HepG2 (cell line): ENCODE measurements at regions not wholly inside any gene's neighbourhood (a gene's known extent, or its start where the extent isn't known, plus 50 kb on each side); places are given as distances from the start of the nearest gene placed in this dataset.

ENCODE experiments used
- ATAC-seq: fragments of 200-7000 bp; cut with Tn5 transposase; 3 replicates; pipeline ENCODE4 v1.9.1; 2020; ENCODE audit warnings: mild to moderate bottlenecking, moderate library complexity
- BruUV-seq: library from RNA; stranded (reverse); fragments of 400-500 nt; replicated peaks from 2 replicates; lab custom pipeline; 2021; lab: Mats Ljungman, UMichigan
- CTCF ChIA-PET: fragments of 300-600 bp; formaldehyde crosslinking; extraction: SDS; loops from one replicate; lab custom pipeline; 2021; ENCODE audit warnings: low total read pairs, inconsistent platforms, low intra/inter-chr PET ratio; lab: Yijun Ruan, JAX
- POLR2A ChIA-PET: fragments of 350-600 bp; sonication (Branson Sonifier 250); formaldehyde crosslinking; loops from one replicate; lab custom pipeline; 2020; ENCODE audit warnings: antibody characterized with exemption, inconsistent platforms; lab: Yijun Ruan, JAX
- DNase-seq: peaks from one replicate; pipeline ENCODE4 v3.0.0-alpha.2; 2015; ENCODE audit warnings: low spot score
- FAIRE-seq: peaks from 3 replicates; lab custom pipeline; 2011; peaks lifted over from hg19 to GRCh38; lab: Jason Lieb, UNC
- H2AFZ ChIP-seq: one replicate; pipeline ENCODE4 v1.6.1; 2011; ENCODE audit warnings: low read length, inconsistent platforms
- H3K27ac ChIP-seq: fragments of 300-600 bp; 3 replicates; pipeline ENCODE4 v1.8.0; 2011; ENCODE audit warnings: mixed run types, mild to moderate bottlenecking, mixed read lengths, low read length, inconsistent platforms; ENCODE audit not compliant: insufficient read depth; ENCODE audit errors: extremely low read length
- H3K27me3 ChIP-seq, 2 experiments: fragments of 200-600 bp in 1 of 2; 2 replicates in 1 of 2; 3 replicates in 1 of 2; pipeline versions ENCODE4 v1.6.0 to v1.8.0; 2011; ENCODE audit warnings: low read length in 2 of 2, mild to moderate bottlenecking in 2 of 2, moderate library complexity in 2 of 2, inconsistent platforms in 1 of 2; ENCODE audit not compliant: insufficient read depth in 2 of 2, control insufficient read depth in 1 of 2
- H3K36me3 ChIP-seq, 2 experiments: fragments of 200-600 bp in 1 of 2; replicated peaks in 1 of 2; 2 replicates in 1 of 2; 3 replicates in 1 of 2; pipeline versions ENCODE4 v1.5.1 to v1.8.0; 2011; ENCODE audit warnings: low read length in 2 of 2, inconsistent platforms in 1 of 2; ENCODE audit not compliant: insufficient read depth in 2 of 2, control insufficient read depth in 1 of 2
- H3K4me1 ChIP-seq: 2 replicates; pipeline ENCODE4 v1.5.1; 2012; ENCODE audit warnings: low read length, inconsistent platforms; ENCODE audit not compliant: insufficient read depth
- H3K4me2 ChIP-seq: 2 replicates; pipeline ENCODE4 v1.6.0; 2011; ENCODE audit warnings: low read depth, low read length, inconsistent platforms
- H3K4me3 ChIP-seq, 3 experiments: fragments of 200-600 bp in 1 of 3; sonication (generic), shearing (Covaris generic) in 1 of 3; replicated peaks in 1 of 3; 2 replicates each; pipeline ENCODE4 v1.5.1; 2011 to 2016; ENCODE audit warnings: low read length in 3 of 3, inconsistent platforms in 2 of 3, low read depth in 2 of 3, mild to moderate bottlenecking in 2 of 3, control low read depth in 1 of 3, mixed read lengths in 1 of 3; ENCODE audit not compliant: insufficient read depth in 1 of 3
- H3K79me2 ChIP-seq: one replicate; pipeline ENCODE4 v1.6.1; 2011; ENCODE audit warnings: low read length, inconsistent platforms; ENCODE audit not compliant: insufficient read depth
- H3K9ac ChIP-seq: 2 replicates; pipeline ENCODE4 v1.6.0; 2011; ENCODE audit warnings: mild to moderate bottlenecking, low read depth, low read length, inconsistent platforms; ENCODE audit not compliant: insufficient read depth
- H3K9me3 ChIP-seq: 2 replicates; pipeline ENCODE4 v1.5.1; 2012; ENCODE audit warnings: mild to moderate bottlenecking, low read length
- H4K20me1 ChIP-seq: 2 replicates; pipeline ENCODE4 v1.6.0; 2011; ENCODE audit warnings: inconsistent platforms, mild to moderate bottlenecking, low read length, moderate library complexity; ENCODE audit not compliant: insufficient read depth
- AGO1 ChIP-seq: fragments of 200-400 bp; formaldehyde crosslinking; IDR thresholded peaks from 2 replicates; pipeline ENCODE4 v1.6.1; 2017; ENCODE audit warnings: mild to moderate bottlenecking, low read depth, low read length, moderate library complexity; ENCODE audit not compliant: poor library complexity, severe bottlenecking
- CTCF ChIP-seq: sonication (generic); formaldehyde crosslinking; IDR thresholded peaks from 2 replicates; pipeline ENCODE4 v1.5.0; 2020; ENCODE audit warnings: mild to moderate bottlenecking, missing genetic modification reagents, moderate library complexity
- FOSL2 ChIP-seq: sonication (generic); formaldehyde crosslinking; IDR thresholded peaks from 2 replicates; pipeline ENCODE4 v1.4.0; 2020; ENCODE audit warnings: missing genetic modification reagents
- HMGXB4 ChIP-seq, 2 experiments: sonication (generic) in 1 of 2; formaldehyde crosslinking in 1 of 2; IDR thresholded peaks; 2 replicates each; pipeline versions ENCODE4 v1.4.0 to v1.6.1; 2018 to 2020; ENCODE audit warnings: missing genetic modification reagents in 2 of 2, borderline replicate concordance in 1 of 2, low read depth in 1 of 2, mild to moderate bottlenecking in 1 of 2, missing biosample characterization in 1 of 2
- IRF9 ChIP-seq: sonication (generic); formaldehyde crosslinking; IDR thresholded peaks from 2 replicates; pipeline ENCODE4 v1.8.0; 2022; ENCODE audit warnings: missing genetic modification reagents, mild to moderate bottlenecking, borderline replicate concordance
- JUNB ChIP-seq: sonication (generic); formaldehyde crosslinking; IDR thresholded peaks from 2 replicates; pipeline ENCODE4 v1.8.0; 2022; ENCODE audit warnings: missing genetic modification reagents, mild to moderate bottlenecking, borderline replicate concordance
- NFE2L1 ChIP-seq: sonication (generic); formaldehyde crosslinking; IDR thresholded peaks from 2 replicates; pipeline ENCODE4 v1.4.0; 2020; ENCODE audit warnings: missing genetic modification reagents, mild to moderate bottlenecking, borderline replicate concordance
- NKX3-1 ChIP-seq: sonication (generic); formaldehyde crosslinking; IDR thresholded peaks from 2 replicates; pipeline ENCODE4 v1.5.0; 2020; ENCODE audit warnings: missing genetic modification reagents
- PCBP1 ChIP-seq: fragments of 200-400 bp; formaldehyde crosslinking; IDR thresholded peaks from 2 replicates; pipeline ENCODE4 v1.6.1; 2017; ENCODE audit warnings: mild to moderate bottlenecking, low read depth, low read length, borderline replicate concordance
- STAG1 ChIP-seq: sonication (generic); formaldehyde crosslinking; IDR thresholded peaks from 2 replicates; pipeline ENCODE4 v1.4.0; 2020; ENCODE audit warnings: missing genetic modification reagents
- ZNF253 ChIP-seq: sonication (generic); formaldehyde crosslinking; IDR thresholded peaks from 2 replicates; pipeline ENCODE4 v1.8.0; 2022; ENCODE audit warnings: mild to moderate bottlenecking, missing genetic modification reagents, borderline replicate concordance
- ZNF570 ChIP-seq: sonication (generic); formaldehyde crosslinking; IDR thresholded peaks from 2 replicates; pipeline ENCODE4 v1.4.0; 2020; ENCODE audit warnings: mild to moderate bottlenecking, missing genetic modification reagents, borderline replicate concordance
- ZNF850 ChIP-seq: sonication (generic); formaldehyde crosslinking; conservative IDR thresholded peaks from 2 replicates; pipeline ENCODE4 v1.9.0; 2021; ENCODE audit warnings: mild to moderate bottlenecking, missing genetic modification reagents
- WGBS: methylation state at CpG from one replicate; pipeline ENCODE4 v1.1.6; 2017; ENCODE audit warnings: low lambda C conversion rate; 5-methylcytosine and 5-hydroxymethylcytosine counted together
- in situ Hi-C: cut with HindIII; loops from 2 replicates; pipeline ENCODE4 v1.10.0; 2017; ENCODE audit warnings: low pct_unique_long_range_greater_than_20kb; ENCODE audit not compliant: extremely low pct_ligation_motif_present
- intact Hi-C: fragments of 100-400 bp; cut with micrococcal nuclease; formaldehyde crosslinking; loops from one replicate; pipeline ENCODE4 v1.10.0; 2022; ENCODE audit not compliant: unreplicated experiment

GRCh38 chr2:235433860-235434259 is 60.0 kb upstream of the AGAP1 start:
- H3K79me2 ChIP-seq: no peaks in the 10 kb centered on the region
- DNase-seq (peak; percentile 10), FAIRE-seq (no peak), ATAC-seq (no peak; the same call in 2 of the 3 replicates)
- no peak overlapping the region for H3K4me3 ChIP-seq
- intact Hi-C loops (no loop called here), in situ Hi-C loops (no loop called here)
- no peaks in the 10 kb centered on the region for H3K4me1 ChIP-seq
- peaks cover 5 to 58% of the 10 kb centered on the region in 2 experiments for H3K27me3 ChIP-seq
- no peak overlapping the region for H3K4me2 ChIP-seq
- POLR2A ChIA-PET: no interaction called here
- 21% methylated on average over 4 of the region's 4 CpGs for WGBS
- H4K20me1 ChIP-seq: no peaks in the 10 kb centered on the region
- no TSS peak for BruUV-seq
- CTCF ChIA-PET: interaction anchor here (0.9 kb wide), 1 partner anchor 160 kb away, joined by 5 read pairs; no protein-coding TSS in a partner anchor
- no peak overlapping the region for H3K9ac ChIP-seq
- H3K9me3 ChIP-seq: no peaks in the 10 kb centered on the region
- TF ChIP-seq STAG1: peak; percentile 59
- peak; percentile 31 for TF ChIP-seq CTCF (CRISPR knock-in tag)
- no peak for TF ChIP-seq IRF9
- H3K27ac ChIP-seq: no peak overlapping the region
- H2AFZ ChIP-seq: no peak overlapping the region
- no peaks in the 10 kb centered on the region for H3K36me3 ChIP-seq

- intact Hi-C loops: no loop called here
- no TSS peak for BruUV-seq
- 11% methylated on average over 17 of the region's 18 CpGs for WGBS
- Histone ChIP-seq H3K36me3 (no peaks in the 10 kb centered on the region), H2AFZ (no peak overlapping the region), H3K27ac (no peak overlapping the region), H3K4me2 (no peak overlapping the region), H3K79me2 (no peaks in the 10 kb centered on the region), H3K9ac (no peak overlapping the region), H4K20me1 (no peaks in the 10 kb centered on the region), H3K4me3 (no peak overlapping the region), H3K9me3 (no peaks in the 10 kb centered on the region), H3K27me3 (peaks cover 5 to 27% of the 10 kb centered on the region in 2 experiments; a peak in 3 of 5 replicates), H3K4me1 (peaks cover 12% of the 10 kb centered on the region)
- CTCF ChIA-PET: no interaction called here
- peak; percentile 50; the same call in 2 of the 3 replicates for ATAC-seq
- POLR2A ChIA-PET: no interaction called here
- no peak for DNase-seq
- in situ Hi-C loops: no loop called here
- FAIRE-seq: no peak
- no peak for TF ChIP-seq NKX3-1 (CRISPR knock-in tag)
- TF ChIP-seq ZNF850 (CRISPR knock-in tag): no peak
- TF ChIP-seq PCBP1: no peak
- no peak for TF ChIP-seq FOSL2
- no peak for TF ChIP-seq JUNB (CRISPR knock-in tag)
- TF ChIP-seq ZNF570: no peak
- TF ChIP-seq HMGXB4 (CRISPR knock-in tag; IDR thresholded peaks at IDR 0.05; ENCODE audit: borderline replicate concordance in 1 of 2, low read depth in 1 of 2): no peak
- TF ChIP-seq NFE2L1 (CRISPR knock-in tag): no peak
- TF ChIP-seq ZNF253 (CRISPR knock-in tag): no peak
- TF ChIP-seq AGO1: no peak
These were observed 53.7 kb upstream of the AGAP1 start for GRCh38 chr2:235439959-235440662.
